ENCODE measurements at regions not wholly inside any gene's neighbourhood (a gene's known extent, or its start where the extent isn't known, plus 50 kb on each side); places are given as distances from the start of the nearest gene placed in this dataset.
A peak's percentile ranks its signal among the peaks of the same experiment; 100 is the strongest.

DNA sequence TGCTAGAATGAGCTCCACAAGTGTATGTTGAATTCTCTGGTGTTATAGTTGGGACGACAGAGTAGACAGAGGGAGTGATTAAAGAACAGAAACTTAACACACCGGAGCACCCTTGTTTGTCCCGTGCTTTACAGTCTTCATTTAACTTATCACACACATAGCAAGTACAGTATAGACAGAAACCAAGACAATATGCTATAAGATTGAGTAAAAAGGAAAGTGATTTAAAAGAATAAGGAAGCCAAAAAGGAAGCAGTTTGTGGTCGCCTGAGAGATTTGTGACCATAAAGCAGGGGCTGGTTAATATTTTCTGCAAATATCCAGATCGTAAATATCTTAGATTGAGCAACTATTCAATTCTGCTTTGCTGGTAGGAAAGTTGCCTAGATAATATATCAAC, 1128.4 kb downstream of the TSN start:
- no peak overlapping the region for H3K4me3 ChIP-seq (ENCODE audit: low read length)
- 98% methylated on average over 5 of the region's 5 CpGs for WGBS
- H3K9me3 ChIP-seq (ENCODE audit: insufficient read depth, low read depth, low read length): no peaks in the 10 kb centered on the region
- no peak overlapping the region for H3K9ac ChIP-seq (ENCODE audit: low read depth, low read length)
- no peaks in the 10 kb centered on the region for H3K4me1 ChIP-seq (ENCODE audit: insufficient read depth, low read length)
- no peaks in the 10 kb centered on the region for H3K27me3 ChIP-seq (ENCODE audit: insufficient read depth, low read length)
- no peak overlapping the region for H3K27ac ChIP-seq (ENCODE audit: low read depth, low read length)
- H3K36me3 ChIP-seq (ENCODE audit: insufficient read depth, low read length): no peaks in the 10 kb centered on the region

DNA sequence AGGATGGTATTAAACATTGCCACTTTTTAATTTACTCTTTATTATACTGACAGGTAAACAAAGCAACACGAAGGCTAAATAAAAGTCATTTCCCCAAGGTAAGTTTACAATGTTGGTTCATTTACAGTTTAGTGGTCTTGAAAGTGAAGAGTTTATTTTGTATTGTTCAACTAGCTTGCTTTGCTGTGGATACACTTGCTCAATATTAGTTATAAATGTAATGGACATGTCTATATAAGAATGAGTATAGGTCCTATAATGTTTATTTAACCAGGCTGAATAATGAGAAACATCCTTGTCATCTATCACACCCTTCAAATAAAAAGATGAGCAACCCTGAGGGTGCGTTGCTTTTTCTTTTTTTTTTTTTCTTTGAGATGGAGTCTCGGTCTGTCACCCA, 1129.4 kb downstream of the TSN start:
- WGBS: 96% methylated on average over 3 of the region's 3 CpGs
- Histone ChIP-seq H3K9me3 (ENCODE audit: insufficient read depth, low read depth, low read length) (no peaks in the 10 kb centered on the region), H3K4me1 (ENCODE audit: insufficient read depth, low read length) (no peaks in the 10 kb centered on the region), H3K27ac (ENCODE audit: low read depth, low read length) (no peak overlapping the region), H3K36me3 (ENCODE audit: insufficient read depth, low read length) (no peaks in the 10 kb centered on the region), H3K27me3 (ENCODE audit: insufficient read depth, low read length) (no peaks in the 10 kb centered on the region), H3K9ac (ENCODE audit: low read depth, low read length) (no peak overlapping the region), H3K4me3 (ENCODE audit: low read length) (no peak overlapping the region)

DNA sequence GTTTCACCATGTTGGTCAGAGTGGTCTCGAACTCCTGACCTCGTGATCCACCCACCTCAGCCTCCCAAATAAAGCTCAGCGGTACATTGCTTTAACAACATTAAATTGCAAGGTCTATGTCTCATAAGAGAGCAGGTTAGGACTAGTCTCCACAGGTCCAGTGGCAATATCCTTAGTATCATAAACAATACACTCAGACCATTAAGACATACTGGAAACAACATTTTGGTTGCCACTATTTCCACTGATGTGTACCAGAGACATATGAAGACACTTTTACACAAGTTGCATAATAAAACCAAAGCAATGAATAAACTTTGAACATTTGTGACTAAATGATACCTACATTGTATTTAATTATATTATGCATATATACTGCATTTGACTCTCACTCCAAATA, 1130.0 kb downstream of the TSN start:
- Histone ChIP-seq H3K9ac (ENCODE audit: low read depth, low read length) (no peak overlapping the region), H3K4me3 (ENCODE audit: low read length) (no peak overlapping the region), H3K9me3 (ENCODE audit: insufficient read depth, low read depth, low read length) (no peaks in the 10 kb centered on the region), H3K27me3 (ENCODE audit: insufficient read depth, low read length) (no peaks in the 10 kb centered on the region), H3K4me1 (ENCODE audit: insufficient read depth, low read length) (no peaks in the 10 kb centered on the region), H3K36me3 (ENCODE audit: insufficient read depth, low read length) (no peaks in the 10 kb centered on the region), H3K27ac (ENCODE audit: low read depth, low read length) (no peak overlapping the region)
- WGBS: 95% methylated on average over 3 of the region's 3 CpGs

DNA sequence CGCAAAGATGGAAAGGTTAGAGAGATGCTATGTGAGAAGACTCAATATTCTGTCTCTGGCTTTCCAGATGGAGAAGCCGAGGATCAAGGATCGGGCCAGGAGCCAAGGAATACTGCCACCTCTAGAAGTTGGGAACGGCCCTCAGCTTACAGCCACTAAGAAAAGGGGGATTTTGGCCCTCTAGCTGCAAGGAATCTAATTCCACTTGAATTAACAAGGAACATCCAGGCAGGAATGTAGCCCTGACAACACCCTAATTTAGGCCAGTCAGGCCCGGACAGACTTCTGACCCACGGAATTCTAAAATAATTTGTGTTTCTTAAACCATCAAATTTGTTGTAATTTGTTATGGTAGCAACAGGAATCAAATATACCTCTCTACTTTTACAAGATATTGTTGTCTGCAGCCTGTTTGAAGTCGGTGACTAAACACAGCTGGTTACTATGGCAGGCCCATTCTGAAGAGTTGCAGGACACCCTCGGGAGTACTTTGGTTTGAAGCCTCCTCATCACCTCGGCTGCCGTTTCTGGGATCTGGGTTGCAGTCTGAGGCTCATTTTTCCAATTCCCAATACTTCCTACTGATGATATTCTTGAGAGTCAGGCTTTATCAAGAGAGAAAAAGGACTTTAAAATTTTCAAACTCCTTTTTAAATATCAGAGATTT, 1131.2 kb downstream of the TSN start:
- Histone ChIP-seq H3K4me1 (ENCODE audit: insufficient read depth, low read length) (no peaks in the 10 kb centered on the region), H3K27ac (ENCODE audit: low read depth, low read length) (no peak overlapping the region), H3K9me3 (ENCODE audit: insufficient read depth, low read depth, low read length) (no peaks in the 10 kb centered on the region), H3K4me3 (ENCODE audit: low read length) (no peak overlapping the region), H3K36me3 (ENCODE audit: insufficient read depth, low read length) (no peaks in the 10 kb centered on the region), H3K27me3 (ENCODE audit: insufficient read depth, low read length) (no peaks in the 10 kb centered on the region), H3K9ac (ENCODE audit: low read depth, low read length) (no peak overlapping the region)
- 92% methylated on average over 8 of the region's 10 CpGs for WGBS

DNA sequence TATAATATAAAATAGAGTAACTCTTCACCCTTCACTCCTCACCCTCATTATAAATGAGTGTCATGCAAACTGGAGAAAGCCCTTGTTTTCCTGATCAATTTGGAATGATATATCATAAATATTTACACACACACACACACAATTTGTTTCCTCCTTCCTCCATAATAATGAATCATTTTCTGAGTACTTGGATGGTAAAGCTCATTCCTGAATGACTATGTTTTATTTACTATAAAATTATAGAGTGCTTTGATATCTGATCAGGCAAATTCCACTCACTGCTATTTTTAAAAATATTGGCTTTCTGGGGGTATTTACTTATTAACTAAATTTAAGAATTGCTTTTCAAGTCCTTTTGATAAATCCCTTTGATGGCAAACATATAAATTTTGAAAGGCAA, 1125.5 kb upstream of the CNTNAP5 start:
- Histone ChIP-seq H3K27ac (ENCODE audit: low read depth, low read length) (no peak overlapping the region), H3K4me1 (ENCODE audit: insufficient read depth, low read length) (no peaks in the 10 kb centered on the region), H3K9ac (ENCODE audit: low read depth, low read length) (no peak overlapping the region), H3K4me3 (ENCODE audit: low read length) (no peak overlapping the region), H3K9me3 (ENCODE audit: insufficient read depth, low read depth, low read length) (no peaks in the 10 kb centered on the region), H3K36me3 (ENCODE audit: insufficient read depth, low read length) (no peaks in the 10 kb centered on the region), H3K27me3 (ENCODE audit: insufficient read depth, low read length) (no peaks in the 10 kb centered on the region)

DNA sequence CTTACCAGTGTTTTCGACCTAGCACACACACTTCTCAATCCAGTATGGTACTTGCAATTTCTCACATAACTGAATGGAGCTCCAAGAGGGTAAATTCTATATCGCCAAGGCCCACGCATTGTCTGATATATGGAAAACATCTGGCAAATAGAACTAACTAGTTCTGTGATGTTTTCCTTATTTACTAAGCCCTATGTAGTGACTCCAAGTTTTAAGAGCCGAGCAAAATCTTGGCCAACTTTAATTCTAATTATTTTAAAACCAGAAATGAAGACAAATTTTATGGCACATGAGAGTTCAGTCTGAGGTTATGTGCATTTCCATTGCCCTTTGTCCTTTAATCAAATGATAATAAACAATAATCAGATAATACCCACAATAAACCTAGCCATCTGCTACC, 1119.7 kb upstream of the CNTNAP5 start:
- WGBS: 96% methylated on average over 4 of the region's 4 CpGs
- H3K36me3 ChIP-seq (ENCODE audit: insufficient read depth, low read length): no peaks in the 10 kb centered on the region
- no peaks in the 10 kb centered on the region for H3K9me3 ChIP-seq (ENCODE audit: insufficient read depth, low read depth, low read length)
- no peak overlapping the region for H3K9ac ChIP-seq (ENCODE audit: low read depth, low read length)
- H3K4me3 ChIP-seq (ENCODE audit: low read length): no peak overlapping the region
- H3K27ac ChIP-seq (ENCODE audit: low read depth, low read length): no peak overlapping the region
- H3K4me1 ChIP-seq (ENCODE audit: insufficient read depth, low read length): no peaks in the 10 kb centered on the region
- no peaks in the 10 kb centered on the region for H3K27me3 ChIP-seq (ENCODE audit: insufficient read depth, low read length)

DNA sequence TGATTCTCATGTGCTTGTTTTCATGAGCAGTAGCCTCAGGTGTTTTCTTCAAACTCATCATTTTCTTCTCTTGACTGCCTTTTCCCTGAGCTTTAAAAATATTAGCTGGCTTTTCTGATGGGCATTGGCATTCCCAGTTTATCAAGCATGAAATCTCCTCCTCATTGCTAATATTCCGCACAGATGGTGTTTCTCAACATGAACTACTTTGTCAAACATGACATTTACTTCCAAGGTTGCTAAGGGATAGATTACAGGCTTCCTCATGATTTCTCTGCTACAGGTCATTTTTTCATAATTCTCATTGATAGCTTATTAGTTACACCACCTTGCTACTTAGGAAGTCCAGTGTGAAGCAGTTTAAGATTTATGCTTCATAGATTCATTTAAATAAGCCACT, 1116.9 kb upstream of the CNTNAP5 start:
- Histone ChIP-seq H3K4me1 (ENCODE audit: insufficient read depth, low read length) (no peaks in the 10 kb centered on the region), H3K36me3 (ENCODE audit: insufficient read depth, low read length) (no peaks in the 10 kb centered on the region), H3K9me3 (ENCODE audit: insufficient read depth, low read depth, low read length) (no peaks in the 10 kb centered on the region), H3K4me3 (ENCODE audit: low read length) (no peak overlapping the region), H3K27ac (ENCODE audit: low read depth, low read length) (no peak overlapping the region), H3K27me3 (ENCODE audit: insufficient read depth, low read length) (no peaks in the 10 kb centered on the region), H3K9ac (ENCODE audit: low read depth, low read length) (no peak overlapping the region)
- 100% methylated on average over 1 of the region's 1 CpG for WGBS

DNA sequence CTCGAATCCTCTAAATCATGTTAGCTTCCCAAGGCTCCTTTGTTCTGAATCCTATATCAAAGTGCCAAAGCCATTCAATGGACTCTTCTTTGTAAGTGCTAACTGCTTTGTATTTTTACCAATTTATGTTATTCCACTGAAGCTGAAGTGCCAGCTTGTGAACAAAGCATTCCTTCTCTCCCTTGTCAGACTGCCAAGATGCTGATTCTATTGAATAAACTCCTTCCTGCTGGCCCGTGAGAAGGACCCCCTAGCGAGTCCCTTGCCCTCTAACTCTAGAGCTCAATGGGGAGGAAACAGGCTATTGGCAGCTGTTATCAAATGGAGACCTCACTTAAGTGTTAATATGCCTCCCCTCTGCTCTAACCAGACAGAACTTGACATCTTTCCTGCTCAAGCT, 1097.9 kb upstream of the CNTNAP5 start:
- H3K4me3 ChIP-seq (ENCODE audit: low read length): no peak overlapping the region
- H3K4me1 ChIP-seq (ENCODE audit: insufficient read depth, low read length): peaks cover 2% of the 10 kb centered on the region
- 40% methylated on average over 3 of the region's 3 CpGs for WGBS
- H3K36me3 ChIP-seq (ENCODE audit: insufficient read depth, low read length): peaks cover 2% of the 10 kb centered on the region; the same call in 1 of the 2 replicates
- H3K27ac ChIP-seq (ENCODE audit: low read depth, low read length): peak overlapping the region; percentile 79; the same call in 1 of the 2 replicates
- H3K27me3 ChIP-seq (ENCODE audit: insufficient read depth, low read length): no peaks in the 10 kb centered on the region
- peaks cover 27% of the 10 kb centered on the region for H3K9me3 ChIP-seq (ENCODE audit: insufficient read depth, low read depth, low read length)
- H3K9ac ChIP-seq (ENCODE audit: low read depth, low read length): no peak overlapping the region

DNA sequence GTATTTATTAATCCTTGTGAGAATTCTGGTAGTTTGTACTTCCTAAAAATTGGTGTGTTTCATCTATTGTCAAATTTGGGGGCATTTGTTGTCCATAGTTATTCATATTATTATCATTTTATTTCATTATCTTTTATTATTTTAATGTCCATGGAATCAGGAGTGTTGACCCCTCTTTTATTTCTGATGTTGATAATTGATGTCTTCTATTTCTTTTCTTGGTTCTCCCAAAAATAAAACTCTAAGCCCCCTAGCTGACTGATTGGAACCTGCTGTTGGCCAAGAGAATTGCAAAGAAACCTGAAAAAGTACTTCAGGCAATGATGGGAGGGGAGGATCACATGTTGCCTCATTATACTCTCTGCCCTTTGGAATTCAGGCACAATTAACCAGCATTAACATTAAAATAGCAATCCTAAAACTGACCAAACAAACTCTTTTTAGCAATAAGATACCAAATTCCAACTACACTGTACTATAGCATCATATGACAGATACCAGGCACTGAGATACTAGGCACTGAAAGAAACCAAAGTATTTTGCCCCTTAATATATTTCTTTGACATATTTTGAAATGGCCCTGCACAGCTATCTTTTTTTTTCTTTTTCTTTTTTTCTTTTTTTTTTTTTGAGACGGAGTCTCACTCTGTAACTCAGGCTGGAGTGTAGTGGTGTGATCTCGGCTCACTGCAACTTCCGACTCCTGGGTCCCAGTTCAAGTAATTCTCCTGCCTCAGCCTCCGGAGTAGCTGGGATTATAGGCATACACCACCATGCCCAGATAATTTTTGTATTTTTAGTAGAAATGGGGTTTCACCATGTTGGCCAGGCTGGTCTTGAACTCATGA, 1097.2 kb upstream of the CNTNAP5 start:
- Histone ChIP-seq H3K36me3 (ENCODE audit: insufficient read depth, low read length) (peaks cover 2% of the 10 kb centered on the region; the same call in 1 of the 2 replicates), H3K9me3 (ENCODE audit: insufficient read depth, low read depth, low read length) (peaks cover 27% of the 10 kb centered on the region), H3K4me1 (ENCODE audit: insufficient read depth, low read length) (peaks cover 2% of the 10 kb centered on the region), H3K4me3 (ENCODE audit: low read length) (no peak overlapping the region), H3K27ac (ENCODE audit: low read depth, low read length) (peak overlapping the region; percentile 79; the same call in 1 of the 2 replicates), H3K27me3 (ENCODE audit: insufficient read depth, low read length) (no peaks in the 10 kb centered on the region), H3K9ac (ENCODE audit: low read depth, low read length) (no peak overlapping the region)
- 81% methylated on average over 3 of the region's 4 CpGs for WGBS

DNA sequence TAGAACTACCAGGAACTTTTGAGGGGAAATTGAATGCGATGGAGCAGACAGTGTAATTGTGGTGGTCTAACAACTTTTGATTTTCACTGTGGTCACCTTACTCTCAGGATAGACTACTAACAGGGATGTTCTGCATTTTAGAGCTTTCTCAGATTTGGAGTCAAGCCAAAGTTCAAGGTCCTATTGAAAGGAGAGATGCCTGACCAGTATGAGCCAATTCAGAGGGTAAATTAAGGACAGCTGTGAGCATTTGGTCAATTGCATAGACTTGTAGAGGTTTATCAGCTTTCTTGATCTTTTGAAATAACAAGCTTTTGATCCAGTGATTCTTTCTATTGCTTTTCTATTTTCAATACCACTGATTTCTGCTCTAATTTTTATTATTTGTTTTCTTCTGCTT, 1095.7 kb upstream of the CNTNAP5 start:
- WGBS: 96% methylated on average over 1 of the region's 1 CpG
- Histone ChIP-seq H3K36me3 (ENCODE audit: insufficient read depth, low read length) (peaks cover 2% of the 10 kb centered on the region; the same call in 1 of the 2 replicates), H3K9me3 (ENCODE audit: insufficient read depth, low read depth, low read length) (peaks cover 25% of the 10 kb centered on the region)

DNA sequence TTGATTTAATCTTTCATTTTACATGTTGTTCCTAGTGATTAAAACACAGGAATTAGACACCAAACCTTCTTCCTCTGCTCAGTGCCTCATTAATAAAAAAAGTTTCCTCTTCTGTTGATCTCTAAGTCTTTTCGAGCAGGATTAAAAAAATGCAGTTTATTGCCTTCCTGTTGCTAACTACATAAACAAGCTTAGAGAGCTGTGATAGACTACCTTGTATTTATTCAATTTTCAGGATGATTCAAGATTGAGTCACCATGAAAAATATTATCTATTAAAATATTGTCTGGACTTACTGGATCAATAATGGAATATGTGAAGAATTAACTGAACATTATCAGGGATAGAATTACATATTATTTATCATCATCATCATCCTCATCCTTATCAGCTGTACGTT, 1089.6 kb upstream of the CNTNAP5 start:
- Histone ChIP-seq H3K36me3 (ENCODE audit: insufficient read depth, low read length) (no peaks in the 10 kb centered on the region), H3K9me3 (ENCODE audit: insufficient read depth, low read depth, low read length) (peaks cover 1% of the 10 kb centered on the region; the same call in 1 of the 2 replicates), H3K27ac (ENCODE audit: low read depth, low read length) (no peak overlapping the region), H3K9ac (ENCODE audit: low read depth, low read length) (no peak overlapping the region), H3K4me1 (ENCODE audit: insufficient read depth, low read length) (no peaks in the 10 kb centered on the region), H3K4me3 (ENCODE audit: low read length) (no peak overlapping the region), H3K27me3 (ENCODE audit: insufficient read depth, low read length) (no peaks in the 10 kb centered on the region)
- WGBS: 84% methylated on average over 2 of the region's 2 CpGs

More for the DNA sequence above, 1095.7 kb upstream of the CNTNAP5 start:
- Histone ChIP-seq H3K27ac (ENCODE audit: low read depth, low read length) (no peak overlapping the region), H3K9ac (ENCODE audit: low read depth, low read length) (no peak overlapping the region), H3K4me1 (ENCODE audit: insufficient read depth, low read length) (peaks cover 2% of the 10 kb centered on the region), H3K27me3 (ENCODE audit: insufficient read depth, low read length) (no peaks in the 10 kb centered on the region), H3K4me3 (ENCODE audit: low read length) (no peak overlapping the region)
